MM.1S (cell line): ENCODE measurements at regions not wholly inside any gene's neighbourhood (a gene's known extent, or its start where the extent isn't known, plus 50 kb on each side); places are given as distances from the start of the nearest gene placed in this dataset.

ENCODE experiments used
- DNase-seq: peaks from one replicate; pipeline ENCODE4 v3.0.0-alpha.2; 2015
- H2AFZ ChIP-seq: fragments of 300-600 bp; sonication (generic); 2 replicates; pipeline ENCODE4 v1.6.0; 2016; ENCODE audit warnings: antibody characterized with exemption, low read length
- H3F3A ChIP-seq: fragments of 300-600 bp; sonication (generic); 2 replicates; pipeline ENCODE4 v1.6.1; 2016; ENCODE audit warnings: mild to moderate bottlenecking, antibody characterized with exemption, low read length, moderate library complexity, mixed read lengths; ENCODE audit not compliant: insufficient read depth
- H3K27ac ChIP-seq: fragments of 300-600 bp; sonication (generic); 2 replicates; pipeline ENCODE4 v1.5.1; 2016; ENCODE audit warnings: mild to moderate bottlenecking, low read length
- H3K27me3 ChIP-seq: fragments of 300-600 bp; sonication (generic); replicated peaks from 2 replicates; pipeline ENCODE4 v1.6.0; 2016; ENCODE audit warnings: low read length; ENCODE audit not compliant: insufficient read depth
- H3K36me3 ChIP-seq: fragments of 300-600 bp; sonication (generic); replicated peaks from 2 replicates; pipeline ENCODE4 v1.6.1; 2016; ENCODE audit warnings: mild to moderate bottlenecking, low read length, mixed read lengths; ENCODE audit not compliant: insufficient read depth
- H3K4me1 ChIP-seq: fragments of 300-600 bp; sonication (generic); 2 replicates; pipeline ENCODE4 v1.6.1; 2016; ENCODE audit warnings: low read length, mixed read lengths
- H3K4me2 ChIP-seq: fragments of 300-600 bp; sonication (generic); 2 replicates; pipeline ENCODE4 v1.6.0; 2016; ENCODE audit warnings: low read depth, low read length
- H3K4me3 ChIP-seq: fragments of 300-600 bp; sonication (generic); 2 replicates; pipeline ENCODE4 v1.5.1; 2016; ENCODE audit warnings: low read length, mixed read lengths
- H3K79me2 ChIP-seq: fragments of 300-600 bp; sonication (generic); 2 replicates; pipeline ENCODE4 v1.6.1; 2016; ENCODE audit warnings: mixed run types, low read length, mixed read lengths
- H3K9ac ChIP-seq: fragments of 300-600 bp; sonication (generic); 2 replicates; pipeline ENCODE4 v1.6.1; 2016; ENCODE audit warnings: low read length, mixed read lengths
- H3K9me2 ChIP-seq: fragments of 300-600 bp; sonication (generic); replicated peaks from 2 replicates; pipeline ENCODE4 v1.6.1; 2016; ENCODE audit warnings: mild to moderate bottlenecking, low read length, mixed read lengths; ENCODE audit not compliant: insufficient read depth
- H3K9me3 ChIP-seq: fragments of 300-600 bp; sonication (generic); replicated peaks from 2 replicates; pipeline ENCODE4 v1.6.1; 2016; ENCODE audit warnings: mild to moderate bottlenecking, low read length, mixed read lengths; ENCODE audit not compliant: insufficient read depth
- H4K20me1 ChIP-seq: fragments of 300-600 bp; sonication (generic); 2 replicates; pipeline ENCODE4 v1.6.1; 2016; ENCODE audit warnings: mild to moderate bottlenecking, low read length, moderate library complexity, mixed read lengths; ENCODE audit not compliant: insufficient read depth
- CTCF ChIP-seq: fragments of 300-600 bp; sonication (generic); IDR thresholded peaks from 2 replicates; pipeline ENCODE4 v1.5.1; 2016; ENCODE audit warnings: antibody characterized with exemption, low read length, mixed read lengths
- EZH2 ChIP-seq: fragments of 300-600 bp; sonication (generic); optimal IDR thresholded peaks from 2 replicates; pipeline ENCODE3; 2017; ENCODE audit warnings: low read depth, mild to moderate bottlenecking, antibody characterized with exemption, low read length, mixed read lengths
- EZH2phosphoT487 ChIP-seq: fragments of 300-600 bp; sonication (generic); IDR thresholded peaks from 2 replicates; pipeline ENCODE4 v1.6.1; 2018; ENCODE audit warnings: antibody characterized with exemption, low read length

- Histone ChIP-seq H3K27ac (no peak overlapping the region), H3K4me1 (no peaks in the 10 kb centered on the region), H3K79me2 (no peaks in the 10 kb centered on the region), H3K9me2 (no peaks in the 10 kb centered on the region), H3K36me3 (no peaks in the 10 kb centered on the region), H2AFZ (no peak overlapping the region), H3K9me3 (no peaks in the 10 kb centered on the region), H3K9ac (no peak overlapping the region), H3K4me2 (no peak overlapping the region), H3K27me3 (no peaks in the 10 kb centered on the region), H4K20me1 (no peaks in the 10 kb centered on the region), H3K4me3 (no peak overlapping the region), H3F3A (no peaks in the 10 kb centered on the region)
- no peak for TF ChIP-seq EZH2phosphoT487
- TF ChIP-seq CTCF, result no peak
- TF ChIP-seq EZH2, result no peak
- no peak for DNase-seq
Observed at GRCh38 chr12:124687917-124688316, 120.5 kb upstream of the NCOR2 start.

- Histone ChIP-seq H3F3A (no peaks in the 10 kb centered on the region), H4K20me1 (no peaks in the 10 kb centered on the region), H2AFZ (no peak overlapping the region), H3K27me3 (no peaks in the 10 kb centered on the region), H3K27ac (no peak overlapping the region), H3K4me2 (no peak overlapping the region), H3K9me2 (no peaks in the 10 kb centered on the region), H3K4me3 (no peak overlapping the region), H3K9me3 (no peaks in the 10 kb centered on the region), H3K4me1 (no peaks in the 10 kb centered on the region), H3K9ac (no peak overlapping the region), H3K79me2 (no peaks in the 10 kb centered on the region), H3K36me3 (no peaks in the 10 kb centered on the region)
- no peak for TF ChIP-seq CTCF
- TF ChIP-seq EZH2phosphoT487, result no peak
- TF ChIP-seq EZH2, result no peak
- DNase-seq, result no peak
Observed at GRCh38 chr12:124687174-124687902, 119.9 kb upstream of the NCOR2 start.

GRCh38 chr12:124686370-124687173, 119.2 kb upstream of the NCOR2 start:
- Histone ChIP-seq H3K4me2 (no peak overlapping the region), H3K9ac (no peak overlapping the region), H3K36me3 (no peaks in the 10 kb centered on the region), H3K27ac (no peak overlapping the region), H3K4me3 (no peak overlapping the region), H3K27me3 (no peaks in the 10 kb centered on the region), H4K20me1 (no peaks in the 10 kb centered on the region), H3K4me1 (no peaks in the 10 kb centered on the region), H2AFZ (no peak overlapping the region), H3F3A (no peaks in the 10 kb centered on the region), H3K9me3 (no peaks in the 10 kb centered on the region), H3K9me2 (no peaks in the 10 kb centered on the region), H3K79me2 (no peaks in the 10 kb centered on the region)
- no peak for TF ChIP-seq CTCF
- no peak for TF ChIP-seq EZH2phosphoT487
- TF ChIP-seq EZH2, result no peak
- DNase-seq, result no peak
